Ovary (tissue), 7 donors: ENCODE measurements at regions not wholly inside any gene's neighbourhood (a gene's known extent, or its start where the extent isn't known, plus 50 kb on each side); places are given as distances from the start of the nearest gene placed in this dataset.

Experiments used
- DNase-seq, 5 donors: peaks; one replicate each; pipeline ENCODE4 v3.0.0-alpha.2; 2019 to 2020
- H3K27ac ChIP-seq, 2 donors: fragments of 200-600 bp; one replicate each; pipeline versions ENCODE4 v1.5.1 to v1.8.0; 2019 to 2022
- H3K27me3 ChIP-seq: fragments of 200-600 bp; one replicate; pipeline ENCODE4 v1.8.0; 2022
- H3K36me3 ChIP-seq: fragments of 200-600 bp; sonication (generic); one replicate; pipeline ENCODE4 v1.5.1; 2019
- H3K4me1 ChIP-seq: one replicate; pipeline ENCODE4 v1.8.1; 2013; ENCODE audit warnings: mild to moderate bottlenecking, moderate library complexity; ENCODE audit not compliant: insufficient read depth
- H3K4me3 ChIP-seq: fragments of 200-600 bp; sonication (generic); one replicate; pipeline ENCODE4 v1.5.1; 2017
- H3K9me3 ChIP-seq, 2 donors: fragments of 200-600 bp in 1 of 2; sonication (generic) in 1 of 2; one replicate each; pipeline versions ENCODE4 v1.5.1 to v1.8.1; 2013 to 2019; ENCODE audit warnings: mild to moderate bottlenecking in 1 of 2, moderate library complexity in 1 of 2
- CTCF ChIP-seq, 3 donors: fragments of 450-650 bp in 2 of 3; fragments of 200-600 bp in 1 of 3; IDR thresholded peaks; one replicate each; pipeline versions ENCODE4 v1.5.1 to v1.8.0; 2016 to 2022; ENCODE audit warnings: antibody characterized with exemption in 3 of 3, mild to moderate bottlenecking in 1 of 3
- EP300 ChIP-seq: sonication (generic); formaldehyde crosslinking; IDR thresholded peaks from one replicate; pipeline ENCODE4 v1.6.1; 2017; ENCODE audit warnings: antibody characterized with exemption
- POLR2A ChIP-seq: fragments of 450-650 bp; IDR thresholded peaks from one replicate; pipeline ENCODE4 v1.6.1; 2017; ENCODE audit warnings: antibody characterized with exemption, mild to moderate bottlenecking, moderate library complexity
- WGBS, 3 donors: extraction: QIAGEN DNeasy Blood & Tissue Kit in 1 of 3; methylation state at CpG; one replicate each; pipeline versions ENCODE4 v1.1.5 to v1.1.7; 2013 to 2017; 5-methylcytosine and 5-hydroxymethylcytosine counted together
- intact Hi-C, 4 donors: fragments of 100-400 bp; cut with DNase I; formaldehyde crosslinking; loops; one replicate each; pipeline versions ENCODE4 v1.11.0 to v1.15.1; 2022 to 2023
- donor health status: DM: no; HTN: no; CAD: no; lungs with moderate emphysema.
- donor health status: DM: no; HTN: no; CAD: no.
- donor health status: Bipolar disorder and iron deficiency.
- donor health status: DM: no; HTN: no; CAD: no.
- donor health status: DM: yes; HTN: yes; CAD: no.

DNA sequence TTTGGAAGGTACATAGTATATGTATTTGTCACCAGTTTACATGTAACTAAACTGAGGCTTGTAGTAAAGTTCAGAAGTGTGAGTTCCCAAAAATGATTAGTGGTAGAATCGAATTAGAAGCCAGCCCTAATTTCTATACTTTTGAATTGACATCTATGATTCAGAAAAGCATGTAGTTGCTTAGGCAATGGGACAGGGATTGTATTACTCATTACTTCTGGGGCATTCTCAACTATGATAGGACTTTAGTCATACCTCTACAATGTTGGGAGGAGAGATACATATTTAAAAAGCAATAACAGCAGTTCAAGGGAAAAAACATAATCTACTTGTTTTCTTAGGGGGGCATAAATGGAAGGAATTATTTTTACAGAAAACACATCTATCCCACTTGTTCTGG, 277.9 kb upstream of the E2F7 start:
- H3K27ac ChIP-seq, result no peak overlapping the region
- DNase-seq, result no peak
- no peak overlapping the region for H3K4me3 ChIP-seq
- intact Hi-C loops, result no loop called here
- no peaks in the 10 kb centered on the region for H3K27me3 ChIP-seq
- H3K9me3 ChIP-seq, result no peaks in the 10 kb centered on the region
- 74 to 84% (median 79%) methylated on average over 1 of the region's 1 CpG for WGBS, 3 donors
- no peak for TF ChIP-seq POLR2A
- TF ChIP-seq CTCF (IDR thresholded peaks at IDR 0.05), result no peak
- no peak for TF ChIP-seq EP300
- peaks cover 13% of the 10 kb centered on the region for H3K4me1 ChIP-seq
- no peaks in the 10 kb centered on the region for H3K36me3 ChIP-seq

DNA sequence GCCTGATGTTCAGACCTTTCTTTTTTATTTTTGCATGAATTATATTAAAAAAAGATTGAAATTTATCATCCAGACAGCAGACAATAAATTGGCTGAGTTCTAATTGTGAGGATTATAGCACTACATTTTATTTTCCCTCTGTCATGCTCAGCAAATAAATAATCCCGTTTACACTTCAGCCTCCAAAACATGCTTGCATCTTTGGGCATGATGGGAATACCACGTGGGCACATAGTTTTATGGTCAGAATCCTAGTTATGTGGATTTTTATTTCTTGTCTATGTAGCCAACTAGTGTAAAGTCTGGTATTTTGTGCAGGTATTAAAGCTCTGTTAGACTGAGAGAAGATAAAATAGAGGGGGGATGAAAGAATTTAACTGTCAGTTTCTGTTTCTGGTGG, 276.9 kb upstream of the E2F7 start:
- no peak for TF ChIP-seq CTCF (IDR thresholded peaks at IDR 0.05)
- intact Hi-C loops, result no loop called here
- no peaks in the 10 kb centered on the region for H3K27me3 ChIP-seq
- no peaks in the 10 kb centered on the region for H3K36me3 ChIP-seq
- H3K4me3 ChIP-seq, result no peak overlapping the region
- H3K27ac ChIP-seq, result no peak overlapping the region
- no peak for DNase-seq
- WGBS, 3 donors, result 9 to 17% (median 12%) methylated on average over 2 of the region's 2 CpGs
- no peaks in the 10 kb centered on the region for H3K9me3 ChIP-seq
- peaks cover 13% of the 10 kb centered on the region for H3K4me1 ChIP-seq

DNA sequence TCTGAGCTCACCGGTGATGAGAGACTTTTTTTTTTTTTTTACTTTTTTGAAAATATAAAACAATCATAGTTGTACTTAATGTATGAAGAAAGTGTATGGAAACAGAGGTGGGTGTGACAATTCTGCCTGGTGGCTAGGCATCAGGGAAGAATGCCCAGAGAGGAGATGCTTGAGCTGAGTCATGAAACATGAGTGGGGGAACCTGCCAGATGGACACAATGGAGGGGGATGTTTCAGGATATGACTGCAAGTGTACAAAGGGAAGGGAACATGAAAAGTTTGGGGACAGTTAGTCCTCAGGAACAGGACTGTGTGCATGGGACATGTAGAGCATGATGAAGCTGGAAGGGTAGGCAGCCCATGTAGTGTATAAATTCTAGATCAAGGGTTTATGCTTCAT, 274.2 kb upstream of the E2F7 start:
- DNase-seq, result no peak
- H3K9me3 ChIP-seq, result no peaks in the 10 kb centered on the region
- H3K27ac ChIP-seq, result no peak overlapping the region
- H3K27me3 ChIP-seq, result no peaks in the 10 kb centered on the region
- WGBS, 3 donors, result 73 to 91% (median 88%) methylated on average over 1 of the region's 1 CpG
- H3K4me3 ChIP-seq, result no peak overlapping the region
- no peaks in the 10 kb centered on the region for H3K36me3 ChIP-seq
- intact Hi-C loops, result no loop called here
- TF ChIP-seq CTCF (IDR thresholded peaks at IDR 0.05) (no peak), EP300 (no peak), POLR2A (no peak)
- H3K4me1 ChIP-seq, result peaks cover 3% of the 10 kb centered on the region

DNA sequence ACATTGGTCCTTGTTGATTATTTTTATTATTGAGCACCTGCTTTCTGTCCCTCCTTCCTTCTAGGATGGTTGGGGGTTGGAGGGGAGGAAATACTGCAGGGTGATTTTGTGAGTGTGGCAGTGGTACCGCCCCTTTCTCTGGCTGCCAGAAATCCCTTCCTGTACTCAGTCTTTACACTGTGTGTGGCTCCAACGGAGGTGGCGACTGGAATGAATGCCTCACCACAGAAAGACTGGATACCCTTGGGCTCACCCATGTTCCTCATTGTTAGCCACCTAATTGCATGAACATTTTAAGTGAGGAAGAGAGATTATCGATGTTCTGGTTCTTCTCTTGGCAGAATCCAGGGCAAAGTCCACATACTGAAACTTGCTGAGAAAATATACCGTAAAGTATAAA, 272.0 kb upstream of the E2F7 start:
- no peak overlapping the region for H3K4me3 ChIP-seq
- H3K4me1 ChIP-seq, result peaks cover 1% of the 10 kb centered on the region
- H3K27ac ChIP-seq, result no peak overlapping the region
- DNase-seq, result no peak
- H3K27me3 ChIP-seq, result no peaks in the 10 kb centered on the region
- no peaks in the 10 kb centered on the region for H3K9me3 ChIP-seq
- H3K36me3 ChIP-seq, result no peaks in the 10 kb centered on the region
- intact Hi-C loops, result no loop called here
- TF ChIP-seq POLR2A (no peak), CTCF (IDR thresholded peaks at IDR 0.05) (no peak)
- 88 to 93% (median 90%) methylated on average over 5 of the region's 5 CpGs for WGBS, 3 donors

- WGBS, 3 donors, result 93 to 98% (median 96%) methylated on average over 2 of the region's 2 CpGs
- Histone ChIP-seq H3K4me1 (peaks cover 1% of the 10 kb centered on the region), H3K4me3 (no peak overlapping the region)
Observed at GRCh38 chr12:77334806-77335205, 269.4 kb upstream of the E2F7 start.

More at GRCh38 chr12:77334806-77335205, 269.4 kb upstream of the E2F7 start:
- intact Hi-C loops, result no loop called here
- Histone ChIP-seq H3K36me3 (no peaks in the 10 kb centered on the region), H3K9me3 (no peaks in the 10 kb centered on the region), H3K27ac (no peak overlapping the region), H3K27me3 (no peaks in the 10 kb centered on the region)
- no peak for DNase-seq
- TF ChIP-seq POLR2A (no peak), EP300 (no peak), CTCF (IDR thresholded peaks at IDR 0.05) (no peak)
